ENCODE measurements at regions not wholly inside any gene's neighbourhood (a gene's known extent, or its start where the extent isn't known, plus 50 kb on each side); places are given as distances from the start of the nearest gene placed in this dataset.

DNA sequence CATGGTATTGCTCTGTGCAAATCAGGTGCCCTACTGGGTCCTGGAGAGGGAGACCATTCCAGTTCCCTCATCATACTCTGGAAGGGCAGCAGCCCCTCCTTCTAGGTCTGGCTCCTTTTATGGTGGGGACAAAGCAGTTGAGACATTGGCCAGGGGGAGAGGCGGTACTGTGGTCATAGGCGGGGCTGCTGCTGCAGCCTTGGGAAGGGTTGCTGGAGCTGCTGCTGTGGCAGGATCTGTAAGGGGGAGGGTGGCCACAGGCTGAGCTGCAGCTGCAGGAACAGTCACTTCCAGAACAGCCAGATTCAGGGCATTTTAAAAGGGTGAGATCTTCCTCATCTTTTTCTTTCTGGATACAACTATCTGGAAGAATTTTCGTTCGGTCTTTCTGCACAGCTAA is 233.0 kb upstream of the SGCD start:
- in situ Hi-C loops (cut with MboI; ENCODE audit: low sequenced_read_pairs) = no loop called here

DNA sequence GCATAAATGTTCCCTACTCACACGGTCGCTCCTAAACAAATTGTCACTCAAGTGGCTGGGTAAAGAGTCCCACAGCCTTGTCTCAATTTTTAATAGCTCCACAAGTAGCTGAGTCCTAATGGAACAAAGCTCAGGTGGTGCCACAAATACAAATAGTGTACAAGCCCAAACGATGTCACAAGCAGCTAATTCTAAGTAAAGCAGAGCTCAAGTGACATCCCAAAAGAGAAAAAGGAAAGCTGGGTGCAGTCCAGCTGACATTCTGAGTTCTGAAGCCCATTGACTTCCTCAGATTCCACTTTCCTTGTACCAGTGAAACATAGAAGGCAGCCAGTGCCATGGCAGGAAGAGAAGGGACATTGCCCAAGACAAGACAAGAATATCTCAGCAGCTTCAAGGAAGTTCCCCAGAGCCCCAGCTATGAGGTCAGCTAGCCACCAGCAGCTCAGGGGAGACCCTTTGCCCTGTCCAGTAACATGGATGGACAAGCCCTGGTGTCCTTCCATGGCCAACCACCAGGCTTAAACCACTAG is 231.2 kb upstream of the SGCD start:
- in situ Hi-C loops (cut with MboI; ENCODE audit: low sequenced_read_pairs) = no loop called here

DNA sequence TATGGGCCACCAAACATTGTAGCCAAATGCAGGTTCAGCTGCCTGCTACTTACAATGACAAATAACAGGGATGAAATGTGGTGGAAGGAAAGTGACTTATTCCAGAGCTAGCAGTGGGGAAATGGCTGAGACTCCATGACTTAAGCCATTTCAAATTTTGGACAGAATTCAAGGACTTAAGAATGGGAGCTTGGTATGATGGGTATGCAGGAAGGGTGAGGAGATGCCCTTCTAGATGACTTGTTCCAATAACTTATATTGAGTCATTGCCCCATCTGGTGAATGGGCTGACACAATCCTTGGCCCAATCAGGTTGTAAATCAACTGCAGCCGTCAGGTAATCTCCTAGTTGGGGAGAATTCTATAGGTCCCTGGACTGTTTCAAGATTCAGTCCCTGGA is 230.7 kb upstream of the SGCD start:
- in situ Hi-C loops (cut with MboI; ENCODE audit: low sequenced_read_pairs) = no loop called here

DNA sequence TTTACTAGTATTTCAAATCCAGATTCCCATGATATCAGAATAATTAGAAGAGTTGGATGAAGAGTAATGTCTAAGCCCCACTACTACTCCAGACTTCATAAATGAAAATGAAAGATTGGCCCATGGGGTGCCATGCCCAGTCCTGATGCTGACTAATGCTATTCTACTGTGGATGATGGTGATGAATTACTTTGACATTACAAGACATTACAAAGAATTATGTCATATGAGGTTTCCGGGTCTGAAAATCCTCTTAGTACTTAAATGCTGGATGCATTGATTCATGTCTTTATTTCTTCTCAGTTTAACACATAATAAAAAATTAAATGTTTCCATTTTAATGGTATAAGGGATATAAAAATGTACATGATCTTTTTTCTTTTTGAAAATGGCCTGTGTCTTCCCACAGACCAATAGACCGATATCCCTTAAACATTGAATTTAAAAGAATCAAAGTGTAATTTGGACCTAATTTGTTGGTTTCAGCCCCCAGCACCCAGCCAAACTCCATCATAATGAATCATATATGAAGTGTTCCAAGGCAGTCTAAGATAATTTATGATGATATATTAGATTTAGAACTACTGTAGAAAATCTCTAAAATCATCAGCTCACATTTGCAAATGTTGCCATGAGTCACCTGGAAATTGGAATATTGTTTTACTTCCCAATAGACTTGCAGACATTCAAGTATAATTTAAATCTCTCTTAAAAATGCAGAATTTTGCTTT is 223.6 kb upstream of the SGCD start:
- in situ Hi-C loops (cut with MboI; ENCODE audit: low sequenced_read_pairs) = no loop called here

DNA sequence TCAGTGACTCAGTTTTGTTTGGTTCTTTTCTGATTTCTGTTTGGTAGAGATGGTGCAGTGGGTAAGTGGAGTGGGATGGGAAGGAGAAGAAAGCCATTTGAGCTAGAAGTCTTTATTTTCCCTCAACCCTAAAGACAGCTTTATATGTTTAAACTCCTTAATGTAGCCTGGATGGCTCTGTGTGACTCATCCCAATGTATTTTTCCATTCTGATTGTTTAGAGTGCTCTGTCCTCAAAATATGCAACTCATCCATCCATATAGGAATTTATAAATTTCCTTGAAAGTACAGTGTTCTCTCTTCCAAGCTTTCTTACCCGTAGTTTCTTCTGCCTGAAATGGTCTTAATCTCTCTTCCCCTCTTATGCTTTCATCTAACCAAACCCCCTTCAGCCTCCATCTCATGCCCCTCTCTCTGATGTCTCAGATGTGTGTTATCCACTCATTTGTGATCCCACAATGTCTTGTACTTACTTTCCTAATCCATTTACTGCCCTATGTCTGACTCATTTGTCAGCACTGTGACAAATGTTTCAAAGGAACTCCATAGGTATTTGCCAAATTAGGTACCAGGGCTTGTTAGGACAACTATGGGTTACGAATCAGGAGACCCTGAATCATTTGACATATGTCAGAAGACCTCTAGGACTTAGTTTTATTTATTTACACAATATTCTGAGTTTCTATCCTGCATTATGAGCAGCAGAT is 217.5 kb upstream of the SGCD start:
- in situ Hi-C loops (cut with MboI; ENCODE audit: low sequenced_read_pairs) = no loop called here

DNA sequence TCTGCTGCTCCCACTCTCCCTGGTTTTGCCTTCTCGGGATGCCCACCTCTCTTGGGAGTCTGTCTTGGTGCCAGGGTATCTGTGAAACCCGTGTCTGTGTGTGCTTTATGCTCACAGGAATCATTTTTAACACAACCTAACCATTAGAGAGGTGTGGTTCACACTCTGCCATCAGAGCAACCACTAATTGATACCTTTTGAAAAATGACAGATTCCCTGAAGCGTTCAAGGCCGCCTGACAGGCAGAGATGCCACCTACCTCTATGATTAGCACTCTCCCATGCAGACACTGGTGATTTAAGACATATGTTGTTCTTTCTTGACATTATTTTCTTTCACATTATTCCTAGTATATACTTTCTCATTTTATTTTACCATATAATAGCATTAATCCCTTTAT is 207.3 kb upstream of the SGCD start:
- in situ Hi-C loops (cut with MboI; ENCODE audit: low sequenced_read_pairs) = no loop called here

DNA sequence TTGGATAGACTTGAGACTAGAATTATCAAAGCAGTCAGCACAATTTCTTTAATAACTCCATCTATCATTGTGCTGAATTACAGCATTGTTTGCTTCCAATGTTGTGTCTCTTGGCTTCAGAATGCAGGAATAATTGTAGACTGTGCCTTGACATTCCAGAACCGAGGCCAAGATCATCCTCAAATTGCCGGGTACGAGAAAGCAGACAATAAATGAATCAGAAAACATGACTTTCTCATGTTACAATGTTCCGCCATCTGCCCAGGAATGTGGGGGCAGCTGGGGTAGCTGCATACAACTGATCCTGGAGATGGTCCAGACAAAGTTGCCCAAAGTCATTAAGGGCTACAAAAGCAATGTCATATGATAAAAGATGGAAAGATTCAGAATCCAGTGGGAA is 206.2 kb upstream of the SGCD start:
- in situ Hi-C loops (cut with MboI; ENCODE audit: low sequenced_read_pairs) = no loop called here

DNA sequence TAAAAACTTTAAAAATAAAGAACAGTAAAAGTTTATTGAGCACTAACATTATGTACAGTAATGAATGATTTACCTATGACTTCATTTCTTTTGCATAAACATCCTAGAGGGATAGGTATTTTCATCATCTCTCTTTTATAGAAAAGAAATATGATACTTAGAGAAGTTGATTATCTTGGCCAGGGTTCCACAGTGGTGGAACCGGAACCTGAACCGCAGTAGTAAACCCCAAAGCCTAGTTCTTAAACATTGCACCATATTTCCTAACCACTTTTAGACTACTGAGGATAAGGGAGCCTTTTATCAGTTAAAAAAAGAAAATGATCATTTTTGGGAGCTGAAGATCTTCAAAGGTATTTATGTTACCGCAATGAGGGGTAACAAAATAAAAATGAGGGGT is 205.7 kb upstream of the SGCD start:
- in situ Hi-C loops (cut with MboI; ENCODE audit: low sequenced_read_pairs) = no loop called here

DNA sequence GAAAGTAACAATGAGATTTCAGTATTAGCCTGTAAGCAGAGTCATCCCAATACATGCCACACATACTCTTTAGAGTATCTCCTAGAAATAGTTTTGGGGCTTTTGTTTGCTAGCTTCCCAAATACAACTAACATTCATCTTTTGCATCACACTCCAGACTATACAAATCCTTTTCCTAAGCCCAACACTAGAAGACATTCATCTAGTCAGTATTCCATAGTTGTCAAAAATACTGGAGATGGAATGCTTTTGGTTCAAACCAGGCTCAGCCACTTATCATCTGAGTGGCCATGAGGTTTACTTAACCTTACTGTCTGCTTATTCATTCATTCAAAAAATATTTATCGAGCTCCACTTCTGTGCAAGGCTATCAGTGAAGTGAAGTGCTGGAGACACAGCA is 205.1 kb upstream of the SGCD start:
- in situ Hi-C loops (cut with MboI; ENCODE audit: low sequenced_read_pairs) = no loop called here

DNA sequence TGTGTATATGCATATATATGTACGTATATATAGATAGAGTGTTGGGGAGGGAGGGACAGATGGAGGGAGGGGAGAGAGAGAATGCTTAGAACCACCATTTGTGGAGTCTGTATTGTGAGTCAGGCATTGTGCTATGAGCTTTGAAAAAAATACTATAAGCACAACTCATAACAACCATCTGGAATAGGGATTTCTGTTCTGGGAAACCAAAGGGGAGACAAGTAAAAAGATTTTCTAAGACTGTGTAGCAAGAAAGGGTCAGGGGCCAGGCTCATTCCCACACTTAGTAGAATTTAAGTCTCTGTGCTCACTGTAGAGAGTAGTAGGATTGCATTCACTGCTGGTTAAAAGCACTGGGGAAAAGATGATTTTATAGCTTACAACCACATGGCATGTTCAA is 202.3 kb upstream of the SGCD start:
- in situ Hi-C loops (cut with MboI; ENCODE audit: low sequenced_read_pairs) = no loop called here

DNA sequence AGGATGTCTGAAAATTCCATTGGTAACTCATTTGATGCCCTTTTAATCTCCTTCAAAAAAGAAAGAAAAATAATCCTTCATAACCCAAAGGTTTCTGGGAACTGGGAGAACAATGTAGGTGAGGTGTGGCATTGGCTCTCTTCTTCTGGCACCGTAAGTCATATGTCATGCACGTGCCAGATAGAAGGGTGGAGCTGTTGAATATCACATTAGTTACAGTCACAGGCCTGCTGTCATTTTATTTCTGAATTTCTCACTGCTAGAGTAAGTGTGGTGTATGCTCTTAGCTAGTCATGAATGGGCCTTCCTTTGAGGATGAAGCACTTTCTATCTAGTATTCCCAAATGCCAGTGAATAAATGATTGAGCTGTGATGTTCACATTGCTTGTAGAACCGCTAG is 201.8 kb upstream of the SGCD start:
- in situ Hi-C loops (cut with MboI; ENCODE audit: low sequenced_read_pairs) = no loop called here

DNA sequence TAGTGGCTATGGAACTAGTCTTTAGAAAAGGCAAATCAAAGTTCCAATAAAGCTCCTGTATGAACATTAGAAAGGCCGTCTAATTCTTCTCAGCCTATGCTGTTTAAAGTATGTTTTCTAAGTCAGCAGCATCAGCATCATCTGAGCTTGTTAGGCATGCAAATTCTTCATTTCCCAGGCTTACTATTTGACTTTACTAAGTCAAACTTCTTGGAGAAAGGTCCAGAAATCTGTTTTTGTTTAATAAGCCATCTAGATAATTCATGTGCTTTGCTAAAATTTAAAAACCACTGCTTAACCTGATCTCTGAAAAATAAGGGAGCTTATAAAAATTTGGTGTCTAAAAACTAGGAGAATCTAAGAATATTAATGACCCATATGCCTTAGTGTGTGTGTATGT is 200.2 kb upstream of the SGCD start:
- in situ Hi-C loops (cut with MboI; ENCODE audit: low sequenced_read_pairs) = no loop called here

DNA sequence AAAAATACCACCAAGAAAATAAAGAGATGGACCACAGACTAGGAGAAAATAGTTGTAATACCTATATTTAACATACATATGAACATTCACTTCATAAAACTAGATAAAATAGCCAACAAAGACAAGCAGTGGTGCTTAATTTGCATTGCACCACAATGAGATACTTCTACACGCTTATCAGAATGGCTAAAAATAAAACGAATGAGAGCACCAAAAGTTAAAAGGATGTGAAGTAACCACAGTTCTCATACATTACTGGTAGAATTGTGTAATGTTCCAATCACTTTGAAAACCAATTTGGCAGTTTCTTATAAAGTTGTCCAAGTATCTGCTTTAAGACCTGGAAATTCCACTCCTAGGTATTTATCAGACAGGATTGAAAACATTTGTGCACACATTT is 198.9 kb upstream of the SGCD start:
- in situ Hi-C loops (cut with MboI; ENCODE audit: low sequenced_read_pairs) = no loop called here

DNA sequence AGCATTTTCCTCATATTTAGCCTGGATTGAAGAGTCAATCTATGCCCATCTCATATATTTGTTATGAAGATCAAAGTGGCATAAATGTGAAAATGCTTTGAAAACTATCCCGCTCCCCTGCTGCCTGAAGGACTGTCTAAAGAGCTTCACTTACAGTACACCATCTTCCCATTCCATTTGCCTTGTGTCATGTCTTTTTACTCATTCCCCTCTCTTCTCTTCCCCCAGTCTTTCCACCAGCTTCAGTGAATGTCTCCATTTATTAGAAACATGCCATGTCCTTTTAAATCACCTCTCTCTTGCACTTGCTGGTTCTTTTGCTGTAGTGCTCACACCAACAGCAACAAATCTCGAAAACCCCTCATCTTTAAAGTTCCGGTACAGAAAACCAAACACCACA is 192.7 kb upstream of the SGCD start:
- in situ Hi-C loops (cut with MboI; ENCODE audit: low sequenced_read_pairs) = no loop called here

DNA sequence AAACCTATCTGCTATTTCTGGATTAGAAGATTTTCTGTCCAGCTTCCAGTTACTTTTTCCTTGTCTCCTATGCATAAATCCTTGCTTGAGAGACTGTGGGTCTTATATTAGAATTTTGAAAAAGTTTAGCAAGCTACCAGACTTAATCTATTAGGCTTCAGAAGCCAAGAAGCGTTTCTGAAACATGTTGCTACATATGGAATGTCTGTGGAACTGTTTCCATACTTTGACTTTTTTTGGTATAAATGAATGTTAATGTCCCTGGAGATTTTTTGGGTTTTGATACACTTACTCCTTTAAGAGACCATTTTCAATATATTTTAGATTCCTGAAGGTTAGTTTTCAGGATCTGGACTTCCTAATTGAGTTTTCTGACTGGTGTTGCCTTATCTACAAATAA is 191.4 kb upstream of the SGCD start:
- in situ Hi-C loops (cut with MboI; ENCODE audit: low sequenced_read_pairs) = no loop called here

DNA sequence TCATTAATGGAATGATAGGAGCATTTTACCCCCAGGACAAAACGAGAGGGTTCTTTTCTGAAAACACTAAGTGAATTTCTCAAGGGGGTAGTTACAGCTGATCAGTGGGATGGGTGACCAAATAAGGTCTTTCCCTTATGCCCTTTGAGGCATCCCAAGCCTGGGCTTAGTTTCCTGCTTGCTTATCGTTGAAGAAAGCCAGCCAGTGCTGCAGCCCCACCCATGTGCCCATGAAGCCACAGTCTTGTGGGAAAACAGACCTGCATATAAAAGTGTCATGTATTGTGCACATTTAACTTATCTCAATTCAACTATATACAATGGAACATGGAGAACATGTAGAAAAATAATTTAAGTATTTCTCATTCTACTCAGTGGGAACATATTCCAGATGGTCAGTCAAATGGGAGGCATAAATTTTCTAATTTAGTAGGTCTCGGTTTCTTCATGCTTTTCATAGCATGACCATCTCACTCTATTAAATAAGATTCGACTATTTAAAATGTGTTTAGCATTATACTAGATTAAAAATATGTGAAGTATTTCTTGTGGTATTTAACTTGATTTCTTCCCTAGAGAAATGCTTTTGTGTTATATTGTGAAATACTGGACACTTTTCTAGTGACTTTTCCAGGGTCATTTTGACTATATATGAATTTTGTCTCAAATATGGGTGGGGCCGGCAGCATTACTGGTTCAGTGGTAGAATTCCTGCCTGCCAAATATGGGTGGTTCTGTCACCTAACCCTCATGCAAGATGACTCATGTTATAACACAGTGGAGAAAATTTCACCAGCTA is 189.7 kb upstream of the SGCD start:
- in situ Hi-C loops (cut with MboI; ENCODE audit: low sequenced_read_pairs) = no loop called here

DNA sequence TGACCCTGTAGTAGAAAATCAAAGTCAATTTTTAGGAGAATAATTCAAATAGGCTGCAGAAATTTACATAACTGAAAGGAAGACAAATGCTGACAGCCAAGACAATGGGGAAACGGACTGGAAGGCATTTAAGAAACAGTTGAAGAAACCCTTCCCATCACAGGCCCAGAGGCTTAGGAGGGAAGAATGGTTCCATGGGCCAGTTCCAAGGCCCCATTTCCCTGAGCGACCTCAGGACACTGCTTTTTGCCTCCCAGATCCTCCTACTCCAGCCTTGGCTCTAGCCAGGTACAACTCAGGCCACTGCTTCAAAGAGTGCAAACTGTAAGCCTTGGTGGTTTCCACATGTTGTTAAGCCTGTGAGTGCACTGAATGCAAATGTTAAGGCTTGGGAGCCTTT is 184.1 kb upstream of the SGCD start:
- in situ Hi-C loops (cut with MboI; ENCODE audit: low sequenced_read_pairs) = no loop called here

DNA sequence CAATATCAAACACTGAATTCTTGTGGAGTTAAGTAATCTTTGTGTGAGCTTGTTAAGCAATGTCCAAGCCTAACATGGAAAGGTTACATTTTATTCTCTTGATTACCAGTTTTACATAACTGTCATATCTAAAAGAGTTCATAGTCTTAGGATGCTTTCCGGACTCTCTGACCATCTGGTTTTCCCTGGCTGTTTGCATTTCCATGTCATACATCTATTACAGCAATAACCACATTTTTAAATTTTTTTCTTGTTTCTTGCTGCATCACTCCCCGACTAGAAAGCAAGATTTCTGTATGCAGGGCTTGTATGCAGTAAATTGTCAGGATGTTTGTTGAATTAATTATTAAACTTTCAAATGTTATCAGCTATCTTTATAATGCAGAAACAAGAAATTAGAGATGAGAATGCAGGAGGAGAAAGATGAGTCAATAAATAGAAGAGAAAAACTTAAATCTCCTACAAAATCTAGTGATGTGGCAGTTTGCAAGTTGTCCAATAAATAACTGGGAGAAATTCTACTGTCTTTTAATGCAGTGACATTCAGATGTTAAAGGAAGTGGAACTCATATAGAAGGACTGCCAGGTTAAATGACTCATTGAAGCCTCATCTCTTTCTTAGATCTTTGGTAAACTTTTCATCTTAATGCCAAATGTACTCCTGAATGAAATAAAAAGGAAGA is 179.6 kb upstream of the SGCD start:
- in situ Hi-C loops (cut with MboI; ENCODE audit: low sequenced_read_pairs) = no loop called here

DNA sequence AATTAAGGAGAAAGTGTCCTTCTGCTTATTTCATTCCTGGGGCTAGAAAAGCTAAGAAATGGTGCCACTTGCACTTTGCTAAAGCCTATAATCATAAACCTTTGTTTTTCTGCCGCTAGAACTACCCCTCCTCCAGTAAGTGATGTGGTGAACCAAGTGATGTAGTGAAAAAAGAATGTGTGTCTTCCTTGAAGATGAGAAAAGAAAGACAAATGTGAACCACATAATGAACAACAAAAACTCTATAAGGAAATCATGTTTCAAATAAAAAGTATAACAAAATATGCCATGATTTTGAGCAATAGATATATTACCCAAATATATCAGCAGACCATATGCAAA is 179.0 kb upstream of the SGCD start:
- in situ Hi-C loops (cut with MboI; ENCODE audit: low sequenced_read_pairs) = no loop called here

DNA sequence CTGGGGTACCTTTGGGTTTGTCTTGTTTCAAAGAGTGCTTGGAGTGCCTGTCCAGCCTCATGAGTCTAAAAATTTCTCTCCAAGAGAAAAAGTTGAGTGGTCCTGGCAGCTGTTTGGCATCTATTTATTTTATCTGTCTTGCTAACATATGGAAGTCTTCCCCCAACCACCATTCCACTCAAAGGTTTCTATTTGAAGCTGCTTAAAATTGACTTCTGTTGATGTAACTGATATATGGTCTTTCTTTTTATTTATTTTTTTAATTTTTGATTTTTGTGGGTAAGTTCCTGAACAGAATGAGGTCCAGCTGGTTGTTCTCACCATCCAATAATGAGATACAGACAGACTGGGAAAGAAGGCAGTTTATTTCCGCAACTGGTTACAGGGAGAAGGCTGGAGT is 178.7 kb upstream of the SGCD start:
- in situ Hi-C loops (cut with MboI; ENCODE audit: low sequenced_read_pairs) = no loop called here

DNA sequence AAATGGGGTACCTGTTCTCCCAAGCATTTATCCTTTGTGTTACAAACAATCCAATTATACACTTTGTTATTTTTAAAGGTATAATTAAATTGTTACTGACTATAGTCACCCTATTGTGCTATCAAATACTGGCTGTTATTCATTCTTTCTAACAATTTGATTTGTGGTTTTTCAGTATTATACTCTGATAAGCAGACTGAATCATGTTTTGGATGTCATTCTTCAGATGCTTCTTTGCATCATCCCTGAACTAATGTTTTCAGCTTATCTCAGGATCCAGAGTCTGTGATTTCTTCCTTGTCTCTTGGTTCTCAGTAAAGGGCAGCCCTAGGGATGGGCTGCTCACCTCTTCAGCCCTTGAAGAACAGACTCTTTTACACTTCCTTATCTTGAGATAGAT is 177.8 kb upstream of the SGCD start:
- in situ Hi-C loops (cut with MboI; ENCODE audit: low sequenced_read_pairs) = no loop called here
